OCI-LY3 (cell line): ENCODE measurements at regions not wholly inside any gene's neighbourhood (a gene's known extent, or its start where the extent isn't known, plus 50 kb on each side); places are given as distances from the start of the nearest gene placed in this dataset.

Source experiments
- H2AFZ ChIP-seq: fragments of 200-600, 300-600 bp; shearing (Covaris generic); 2 replicates; pipeline ENCODE4 v1.6.0; 2014; ENCODE audit warnings: antibody characterized with exemption, low read depth, low read length
- H3K27ac ChIP-seq: fragments of 200-600, 300-600 bp; sonication (generic); 2 replicates; pipeline ENCODE4 v1.5.1; 2014; ENCODE audit warnings: mild to moderate bottlenecking, low read length, moderate library complexity, mixed read lengths
- H3K27me3 ChIP-seq: fragments of 200-600, 300-600 bp; sonication (generic); 2 replicates; pipeline ENCODE4 v1.6.1; 2014; ENCODE audit warnings: low read depth, low read length, mixed read lengths
- H3K36me3 ChIP-seq: fragments of 200-600, 300-600 bp; sonication (generic); replicated peaks from 2 replicates; pipeline ENCODE3; 2014; ENCODE audit warnings: low read depth, low read length, mixed read lengths
- H3K4me1 ChIP-seq: fragments of 300-600, 200-600 bp; sonication (generic); 2 replicates; pipeline ENCODE4 v1.6.1; 2014; ENCODE audit warnings: low read length, mixed read lengths
- H3K4me2 ChIP-seq: fragments of 200-600, 300-600 bp; sonication (generic); 2 replicates; pipeline ENCODE4 v1.6.1; 2014; ENCODE audit warnings: low read length, mixed read lengths
- H3K4me3 ChIP-seq: fragments of 300-600, 200-600 bp; sonication (generic); 2 replicates; pipeline ENCODE4 v1.5.1; 2014; ENCODE audit warnings: antibody characterized with exemption, mild to moderate bottlenecking, low read length, moderate library complexity
- H3K79me2 ChIP-seq: fragments of 300-600, 200-600 bp; shearing (Covaris generic); 2 replicates; pipeline ENCODE4 v1.6.1; 2014; ENCODE audit warnings: mild to moderate bottlenecking, low read length, mixed read lengths
- H3K9ac ChIP-seq: fragments of 300-600, 200-600 bp; shearing (Covaris generic); 2 replicates; pipeline ENCODE4 v1.6.0; 2014; ENCODE audit warnings: mild to moderate bottlenecking, low read length, moderate library complexity
- H3K9me3 ChIP-seq: fragments of 200-600, 300-600 bp; shearing (Covaris generic); 2 replicates; pipeline ENCODE4 v1.6.1; 2014; ENCODE audit warnings: low read length, mixed read lengths; ENCODE audit not compliant: insufficient read depth
- H4K20me1 ChIP-seq: fragments of 200-600, 300-600 bp; sonication (generic); 2 replicates; pipeline ENCODE4 v1.6.1; 2016; ENCODE audit warnings: low read length, mixed read lengths; ENCODE audit not compliant: insufficient read depth
- EZH2phosphoT487 ChIP-seq: fragments of 200-600 bp; shearing (Covaris generic); IDR thresholded peaks from 2 replicates; pipeline ENCODE4 v1.6.1; 2018; ENCODE audit warnings: antibody characterized with exemption, mixed run types, low read depth
- TF ChIP-seq, protein P1 (sequence below): fragments of 200-600, 300-600 bp; sonication (generic); IDR thresholded peaks from 2 replicates; pipeline ENCODE4 v1.5.1; 2014; ENCODE audit warnings: antibody characterized with exemption, low read length, low read depth

DNA sequence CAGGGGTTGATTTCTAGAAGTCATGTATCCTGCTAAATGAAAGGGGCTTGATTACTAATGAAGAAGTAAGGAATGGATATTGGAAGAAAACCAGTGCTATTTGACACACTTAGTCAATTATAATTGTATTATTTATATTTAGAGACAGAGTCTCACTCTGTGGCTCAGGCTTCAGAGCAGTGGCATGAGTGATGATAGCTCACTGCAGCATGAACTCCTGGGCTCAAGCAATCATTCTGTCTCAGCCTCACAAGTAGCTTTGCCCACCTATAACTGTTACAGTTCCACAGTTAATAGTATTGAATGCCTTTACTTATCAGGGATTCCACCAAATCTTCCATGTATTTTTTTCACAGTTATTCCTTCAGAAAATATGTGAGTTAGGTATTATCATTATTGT is 432.0 kb upstream of the TGFBR2 start:
- no peaks in the 10 kb centered on the region for H4K20me1 ChIP-seq
- H3K27ac ChIP-seq, result no peak overlapping the region
- peaks cover 4% of the 10 kb centered on the region; the same call in 1 of the 2 replicates for H3K27me3 ChIP-seq
- H3K4me1 ChIP-seq, result no peaks in the 10 kb centered on the region
- no peaks in the 10 kb centered on the region for H3K9me3 ChIP-seq
- H3K4me3 ChIP-seq, result no peak overlapping the region
- TF ChIP-seq, protein P1, sequence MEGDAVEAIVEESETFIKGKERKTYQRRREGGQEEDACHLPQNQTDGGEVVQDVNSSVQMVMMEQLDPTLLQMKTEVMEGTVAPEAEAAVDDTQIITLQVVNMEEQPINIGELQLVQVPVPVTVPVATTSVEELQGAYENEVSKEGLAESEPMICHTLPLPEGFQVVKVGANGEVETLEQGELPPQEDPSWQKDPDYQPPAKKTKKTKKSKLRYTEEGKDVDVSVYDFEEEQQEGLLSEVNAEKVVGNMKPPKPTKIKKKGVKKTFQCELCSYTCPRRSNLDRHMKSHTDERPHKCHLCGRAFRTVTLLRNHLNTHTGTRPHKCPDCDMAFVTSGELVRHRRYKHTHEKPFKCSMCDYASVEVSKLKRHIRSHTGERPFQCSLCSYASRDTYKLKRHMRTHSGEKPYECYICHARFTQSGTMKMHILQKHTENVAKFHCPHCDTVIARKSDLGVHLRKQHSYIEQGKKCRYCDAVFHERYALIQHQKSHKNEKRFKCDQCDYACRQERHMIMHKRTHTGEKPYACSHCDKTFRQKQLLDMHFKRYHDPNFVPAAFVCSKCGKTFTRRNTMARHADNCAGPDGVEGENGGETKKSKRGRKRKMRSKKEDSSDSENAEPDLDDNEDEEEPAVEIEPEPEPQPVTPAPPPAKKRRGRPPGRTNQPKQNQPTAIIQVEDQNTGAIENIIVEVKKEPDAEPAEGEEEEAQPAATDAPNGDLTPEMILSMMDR, result no peak
- no peak for TF ChIP-seq EZH2phosphoT487
- H2AFZ ChIP-seq, result no peak overlapping the region
- no peak overlapping the region for H3K4me2 ChIP-seq
- H3K9ac ChIP-seq, result no peak overlapping the region
- H3K36me3 ChIP-seq, result no peaks in the 10 kb centered on the region
- H3K79me2 ChIP-seq, result no peaks in the 10 kb centered on the region

DNA sequence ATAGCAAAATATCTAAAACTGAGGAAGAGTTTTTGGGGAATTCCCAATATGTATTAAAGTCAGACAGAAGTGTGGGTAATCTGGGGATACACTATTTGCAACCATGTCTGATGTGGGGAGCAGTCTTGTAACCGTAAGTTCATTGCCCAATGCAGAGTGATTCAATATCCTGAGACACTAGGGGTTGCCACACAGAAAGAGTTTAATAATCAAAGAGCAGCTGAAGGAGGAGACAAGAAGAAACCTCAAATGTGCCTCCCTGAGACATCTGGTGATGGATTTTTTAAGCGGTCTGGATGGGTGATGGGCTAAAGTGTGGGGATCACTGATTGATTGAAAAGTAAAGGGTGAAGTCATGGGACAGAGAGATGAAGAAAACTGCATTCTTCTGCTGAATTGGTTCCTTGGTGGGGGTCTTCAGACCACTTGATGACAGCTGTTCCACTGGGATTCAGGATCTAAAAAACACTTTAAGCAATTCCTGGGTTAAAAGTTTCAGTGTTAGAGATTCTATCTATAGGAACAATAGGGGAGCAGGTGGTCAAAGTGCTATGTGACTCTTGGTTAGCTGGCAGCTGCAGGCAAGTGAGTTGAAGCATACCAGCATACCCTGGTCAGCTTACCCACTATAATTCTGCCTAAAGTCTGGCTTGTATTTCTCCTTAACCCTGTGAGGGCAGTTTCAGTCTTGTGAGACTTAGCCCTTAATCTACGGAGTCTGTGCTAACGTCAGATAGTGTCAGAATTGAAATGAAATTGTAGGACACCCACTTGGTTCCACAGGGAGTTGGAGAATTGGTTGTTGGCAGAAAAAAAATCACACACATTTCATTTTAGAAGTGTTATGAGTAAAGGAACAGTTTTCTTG is 425.9 kb upstream of the TGFBR2 start:
- peaks cover 16% of the 10 kb centered on the region for H3K4me1 ChIP-seq
- H3K4me2 ChIP-seq, result peak overlapping the region; percentile 57
- peak overlapping the region; percentile 21; the same call in 1 of the 2 replicates for H3K4me3 ChIP-seq
- H3K36me3 ChIP-seq, result no peaks in the 10 kb centered on the region
- H3K27ac ChIP-seq, result no peak overlapping the region
- H2AFZ ChIP-seq, result no peak overlapping the region
- no peaks in the 10 kb centered on the region for H3K9me3 ChIP-seq
- no peaks in the 10 kb centered on the region for H4K20me1 ChIP-seq
- H3K9ac ChIP-seq, result no peak overlapping the region
- H3K79me2 ChIP-seq, result no peaks in the 10 kb centered on the region
- TF ChIP-seq EZH2phosphoT487, result no peak
- TF ChIP-seq, protein P1, result no peak
- H3K27me3 ChIP-seq, result peaks cover 18% of the 10 kb centered on the region

DNA sequence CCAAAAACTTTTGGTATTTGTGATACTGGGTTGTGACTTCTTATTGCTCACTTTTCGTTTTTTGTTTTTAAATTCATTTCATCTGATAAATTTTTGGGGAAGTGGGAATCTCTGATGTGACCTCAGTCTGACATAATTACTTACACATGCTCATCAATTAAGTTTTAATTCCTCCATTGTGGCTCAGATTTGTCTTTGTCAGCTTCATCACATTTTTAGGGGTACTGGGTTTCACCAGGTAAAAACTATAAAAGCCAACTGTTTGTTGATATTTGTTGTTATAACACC is 425.3 kb upstream of the TGFBR2 start:
- Histone ChIP-seq H3K27me3 (peaks cover 17% of the 10 kb centered on the region), H3K4me3 (peak overlapping the region; percentile 21; the same call in 1 of the 2 replicates), H3K36me3 (no peaks in the 10 kb centered on the region), H3K9me3 (no peaks in the 10 kb centered on the region), H3K4me2 (peak overlapping the region; percentile 57), H3K27ac (no peak overlapping the region), H2AFZ (no peak overlapping the region), H3K4me1 (peaks cover 16% of the 10 kb centered on the region), H3K9ac (no peak overlapping the region), H4K20me1 (no peaks in the 10 kb centered on the region), H3K79me2 (no peaks in the 10 kb centered on the region)
- TF ChIP-seq, protein P1, result no peak
- TF ChIP-seq EZH2phosphoT487, result no peak

DNA sequence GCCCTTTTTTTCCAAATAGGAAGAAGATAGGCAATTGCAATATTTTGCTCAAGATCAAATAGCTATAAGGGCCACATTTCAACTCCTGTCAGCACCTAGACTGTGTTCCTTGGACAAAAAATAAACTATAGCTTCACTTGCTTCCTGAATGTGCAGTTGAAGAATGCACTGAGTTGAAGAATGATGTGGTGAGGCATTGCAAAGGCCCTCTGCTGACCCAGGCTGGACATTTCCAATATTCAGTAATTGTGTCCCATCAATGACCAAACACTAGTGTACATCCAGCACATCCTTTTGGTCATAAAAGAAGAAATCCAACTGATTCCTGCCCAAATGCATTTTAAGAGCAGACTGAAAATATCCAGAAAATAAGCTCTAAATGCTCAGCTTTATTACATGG is 424.8 kb upstream of the TGFBR2 start:
- no peaks in the 10 kb centered on the region for H3K9me3 ChIP-seq
- no peak overlapping the region for H3K4me3 ChIP-seq
- no peaks in the 10 kb centered on the region for H4K20me1 ChIP-seq
- H3K27me3 ChIP-seq, result peaks cover 19% of the 10 kb centered on the region
- H3K36me3 ChIP-seq, result no peaks in the 10 kb centered on the region
- H3K27ac ChIP-seq, result no peak overlapping the region
- H3K79me2 ChIP-seq, result no peaks in the 10 kb centered on the region
- peaks cover 16% of the 10 kb centered on the region for H3K4me1 ChIP-seq
- H2AFZ ChIP-seq, result no peak overlapping the region
- H3K4me2 ChIP-seq, result no peak overlapping the region
- no peak for TF ChIP-seq EZH2phosphoT487
- TF ChIP-seq, protein P1, result no peak
- no peak overlapping the region for H3K9ac ChIP-seq
